IMR-90 (cell line): ENCODE measurements at regions not wholly inside any gene's neighbourhood (a gene's known extent, or its start where the extent isn't known, plus 50 kb on each side); places are given as distances from the start of the nearest gene placed in this dataset.

Source experiments
- ATAC-seq: fragments of 200-7000 bp; cut with Tn5 transposase; 2 replicates; pipeline ENCODE4 v1.9.1; 2020; ENCODE audit warnings: low read depth, mild to moderate bottlenecking, moderate library complexity
- BruUV-seq: library from RNA; stranded (reverse); fragments of 400-500 nt; replicated peaks from 2 replicates; lab custom pipeline; 2021; lab: Mats Ljungman, UMichigan
- CTCF ChIA-PET: fragments of 300-600 bp; formaldehyde crosslinking; extraction: SDS; loops from one replicate; lab custom pipeline; 2021; ENCODE audit warnings: antibody characterized with exemption; lab: Yijun Ruan, JAX
- POLR2A ChIA-PET: fragments of 300-600 bp; sonication (Branson Sonifier 250); formaldehyde crosslinking; loops from one replicate; lab custom pipeline; 2022; ENCODE audit warnings: antibody characterized with exemption; ENCODE audit not compliant: unreplicated experiment; lab: Charles Lee
- DNase-seq: peaks from one replicate; pipeline ENCODE4 v3.0.0; 2013
- H2AFZ ChIP-seq: replicated peaks from 2 replicates; pipeline ENCODE3; 2013; ENCODE audit warnings: low read length, mild to moderate bottlenecking; ENCODE audit not compliant: poor library complexity
- H2AK5ac ChIP-seq: 2 replicates; pipeline ENCODE4 v1.6.1; 2013; ENCODE audit warnings: low read depth, low read length, inconsistent platforms
- H2AK9ac ChIP-seq: replicated peaks from 2 replicates; pipeline ENCODE3; 2013; ENCODE audit warnings: mild to moderate bottlenecking, low read depth, low read length, moderate library complexity; ENCODE audit not compliant: poor library complexity
- H2BK120ac ChIP-seq: 2 replicates; pipeline ENCODE4 v1.6.1; 2013; ENCODE audit warnings: low read depth, low read length, inconsistent platforms
- H2BK15ac ChIP-seq: 3 replicates; pipeline ENCODE4 v1.6.1; 2013; ENCODE audit warnings: low read depth, low read length, inconsistent platforms
- H2BK20ac ChIP-seq: 2 replicates; pipeline ENCODE4 v1.6.1; 2013; ENCODE audit warnings: low read depth, mild to moderate bottlenecking, inconsistent platforms, low read length, moderate library complexity
- H2BK5ac ChIP-seq: 2 replicates; pipeline ENCODE4 v1.6.1; 2013; ENCODE audit warnings: mild to moderate bottlenecking, low read depth, low read length, inconsistent platforms; ENCODE audit not compliant: poor library complexity, severe bottlenecking
- H3K14ac ChIP-seq: replicated peaks from 2 replicates; pipeline ENCODE4 v1.6.1; 2013; ENCODE audit warnings: low read depth, low read length, inconsistent platforms
- H3K18ac ChIP-seq: 2 replicates; pipeline ENCODE4 v1.6.1; 2013; ENCODE audit warnings: low read depth, low read length, control low read depth
- H3K23ac ChIP-seq: 2 replicates; pipeline ENCODE4 v1.6.1; 2013; ENCODE audit warnings: low read depth, low read length, inconsistent platforms
- H3K27ac ChIP-seq: 2 replicates; pipeline ENCODE4 v1.5.1; 2013; ENCODE audit warnings: mild to moderate bottlenecking, control low read depth, low read length; ENCODE audit not compliant: insufficient read depth
- H3K27me3 ChIP-seq: 2 replicates; pipeline ENCODE4 v1.6.1; 2013; ENCODE audit warnings: low read length; ENCODE audit not compliant: control insufficient read depth, insufficient read depth
- H3K36me3 ChIP-seq: 2 replicates; pipeline ENCODE4 v1.6.1; 2013; ENCODE audit warnings: low read length, mixed read lengths; ENCODE audit not compliant: control insufficient read depth, insufficient read depth
- H3K4ac ChIP-seq: 2 replicates; pipeline ENCODE4 v1.6.1; 2013; ENCODE audit warnings: low read depth, low read length, inconsistent platforms
- H3K4me1 ChIP-seq: 2 replicates; pipeline ENCODE4 v1.6.1; 2013; ENCODE audit warnings: low read length, mixed read lengths; ENCODE audit not compliant: control insufficient read depth, insufficient read depth
- H3K4me2 ChIP-seq: 2 replicates; pipeline ENCODE4 v1.6.1; 2013; ENCODE audit warnings: low read depth, mild to moderate bottlenecking, control low read depth, low read length, moderate library complexity
- H3K4me3 ChIP-seq: 2 replicates; pipeline ENCODE4 v1.5.1; 2013; ENCODE audit warnings: low read depth, mild to moderate bottlenecking, control low read depth, low read length, moderate library complexity; ENCODE audit not compliant: insufficient read depth
- H3K56ac ChIP-seq: 2 replicates; pipeline ENCODE4 v1.6.1; 2013; ENCODE audit warnings: low read length, inconsistent platforms; ENCODE audit not compliant: insufficient read depth; ENCODE audit errors: extremely low read depth
- H3K79me1 ChIP-seq, 2 experiments: 2 replicates each; pipeline ENCODE4 v1.6.1; 2013; ENCODE audit warnings: low read length in 2 of 2, inconsistent platforms in 1 of 2, low read depth in 1 of 2
- H3K9ac ChIP-seq: 2 replicates; pipeline ENCODE4 v1.6.1; 2013; ENCODE audit warnings: low read depth, low read length, control low read depth
- H3K9me1 ChIP-seq: 2 replicates; pipeline ENCODE4 v1.6.1; 2013; ENCODE audit warnings: low read length, inconsistent platforms; ENCODE audit not compliant: insufficient read depth
- H3K9me3 ChIP-seq: 2 replicates; pipeline ENCODE4 v1.6.1; 2013; ENCODE audit warnings: low read length; ENCODE audit not compliant: control insufficient read depth, insufficient read depth
- H4K20me1 ChIP-seq: 2 replicates; pipeline ENCODE4 v1.6.1; 2013; ENCODE audit warnings: low read length, inconsistent platforms; ENCODE audit not compliant: insufficient read depth
- H4K5ac ChIP-seq: 2 replicates; pipeline ENCODE4 v1.6.1; 2013; ENCODE audit warnings: mild to moderate bottlenecking, low read depth, low read length, control low read depth
- H4K8ac ChIP-seq, 2 experiments: 2 replicates each; pipeline ENCODE4 v1.6.1; 2013; ENCODE audit warnings: low read depth in 2 of 2, low read length in 2 of 2, control low read depth in 1 of 2, inconsistent platforms in 1 of 2
- H4K91ac ChIP-seq: 2 replicates; pipeline ENCODE4 v1.6.1; 2013; ENCODE audit warnings: low read depth, low read length, inconsistent platforms; ENCODE audit not compliant: insufficient read depth
- FOS ChIP-seq: fragments of 150-350 bp; IDR thresholded peaks from 2 replicates; pipeline ENCODE4 v1.6.1; 2016; ENCODE audit warnings: low read depth, low read length
- MAFK ChIP-seq: IDR thresholded peaks from 2 replicates; pipeline ENCODE4 v1.6.1; 2012; ENCODE audit warnings: low read depth, low read length, improper control_type of control experiment
- POLR2A ChIP-seq: IDR thresholded peaks from 2 replicates; pipeline ENCODE4 v1.6.1; 2012; ENCODE audit warnings: mild to moderate bottlenecking, low read depth, low read length
- RCOR1 ChIP-seq: IDR thresholded peaks from 2 replicates; pipeline ENCODE4 v1.6.1; 2012; ENCODE audit warnings: mild to moderate bottlenecking, low read length, improper control_type of control experiment; ENCODE audit not compliant: insufficient replicate concordance
- WGBS, 2 experiments: methylation state at CpG; one replicate each; pipeline versions ENCODE4 v1.1.5 to v1.1.7; 2013; ENCODE audit warnings: missing lambda C conversion rate in 2 of 2; ENCODE audit not compliant: insufficient read length in 1 of 2; ENCODE audit errors: extremely low coverage in 2 of 2; 5-methylcytosine and 5-hydroxymethylcytosine counted together
- dilution Hi-C: fragments of 300-500 bp; cut with HindIII; formaldehyde crosslinking; loops from one replicate; pipeline ENCODE4 v1.14.3; 2018; ENCODE audit warnings: low sequenced_read_pairs; ENCODE audit not compliant: unreplicated experiment
- in situ Hi-C: fragments of 300-500 bp; cut with MboI; formaldehyde crosslinking; loops from 3 replicates; pipeline ENCODE4 v1.14.3; 2019; ENCODE audit warnings: low sequenced_read_pairs, inconsistent platforms, mixed read lengths
- intact Hi-C: fragments of 100-400 bp; cut with micrococcal nuclease; formaldehyde crosslinking; loops from 2 replicates; pipeline ENCODE4 v1.10.0; 2022

DNA sequence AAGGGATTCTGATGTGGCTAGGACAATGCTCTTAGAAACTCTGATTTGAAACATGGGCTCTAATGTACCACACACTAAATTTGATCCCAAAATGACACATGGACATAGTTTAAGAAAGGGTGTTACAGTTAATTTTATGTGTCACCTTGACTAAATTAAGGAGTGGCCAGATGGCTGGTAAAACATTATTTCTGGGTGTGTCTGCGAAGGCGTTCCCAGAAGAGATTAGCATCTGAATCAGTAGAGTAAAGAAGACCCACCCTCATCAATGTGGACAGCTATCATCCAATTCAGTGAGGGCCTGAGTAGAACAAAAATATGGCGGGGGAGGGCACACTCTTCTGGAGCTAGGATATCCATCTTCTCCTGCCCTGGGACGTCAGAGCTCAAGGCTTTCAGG lies 283.1 kb upstream of the CHAC2 start:
- H3K4me3 ChIP-seq = no peak overlapping the region
- no peaks in the 10 kb centered on the region for H3K79me1 ChIP-seq
- H2AK9ac ChIP-seq = no peak overlapping the region
- H3K4ac ChIP-seq = no peak overlapping the region
- H3K9me3 ChIP-seq = no peaks in the 10 kb centered on the region
- no peak overlapping the region for H2AFZ ChIP-seq
- H2BK15ac ChIP-seq = no peak overlapping the region
- 33% methylated on average over 1 of the region's 4 CpGs; no CpG with 5 or more reads in 1 of the 2 experiments for WGBS, 2 experiments
- no peak for DNase-seq
- no peaks in the 10 kb centered on the region for H3K9me1 ChIP-seq
- no peak overlapping the region for H3K9ac ChIP-seq
- H3K56ac ChIP-seq = no peak overlapping the region
- no peak overlapping the region for H4K5ac ChIP-seq
- no peak overlapping the region for H2BK20ac ChIP-seq
- ATAC-seq = no peak
- intact Hi-C loops (no loop called here), in situ Hi-C loops (no loop called here), dilution Hi-C loops (no loop called here)
- no peak overlapping the region for H4K8ac ChIP-seq
- H4K20me1 ChIP-seq = no peaks in the 10 kb centered on the region
- POLR2A ChIA-PET = no interaction called here
- H3K36me3 ChIP-seq = no peaks in the 10 kb centered on the region
- no TSS peak for BruUV-seq
- H2AK5ac ChIP-seq = no peak overlapping the region
- H3K27me3 ChIP-seq = no peaks in the 10 kb centered on the region
- H3K4me2 ChIP-seq = no peak overlapping the region
- H2BK120ac ChIP-seq = no peak overlapping the region
- CTCF ChIA-PET = no interaction called here
- H2BK5ac ChIP-seq = no peak overlapping the region
- no peaks in the 10 kb centered on the region for H3K4me1 ChIP-seq
- TF ChIP-seq RCOR1 (no peak), FOS (no peak), MAFK (no peak), POLR2A (no peak)
- no peak overlapping the region for H3K14ac ChIP-seq
- H3K27ac ChIP-seq = no peak overlapping the region
- H4K91ac ChIP-seq = no peak overlapping the region
- H3K23ac ChIP-seq = no peak overlapping the region
- no peak overlapping the region for H3K18ac ChIP-seq
